ENCODE measurements at regions not wholly inside any gene's neighbourhood (a gene's known extent, or its start where the extent isn't known, plus 50 kb on each side); places are given as distances from the start of the nearest gene placed in this dataset.

DNA sequence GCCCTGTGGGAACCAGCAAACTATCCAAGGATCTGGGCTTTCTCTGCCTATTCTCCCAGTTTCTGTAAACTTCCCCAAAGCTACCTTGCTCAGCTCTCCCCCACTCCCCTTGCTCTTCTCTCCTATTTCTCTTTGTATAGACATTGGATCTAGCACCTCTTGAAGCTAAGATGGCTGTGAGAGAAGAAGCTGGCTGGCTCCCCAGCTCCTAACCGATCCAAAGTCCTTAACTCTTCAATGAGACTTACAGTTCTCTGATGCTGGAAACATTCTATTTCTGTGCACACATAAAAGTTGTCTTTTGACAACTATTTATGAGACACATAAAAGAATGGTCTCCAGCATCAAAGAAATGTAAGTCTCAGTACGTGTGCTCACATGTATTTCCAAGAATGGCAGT, 70.6 kb upstream of the C3orf80 start:
- Histone ChIP-seq H3K4me3 (ENCODE audit: low read length, poor library complexity, severe bottlenecking) (no peak overlapping the region), H3K9me2 (replicated peaks; ENCODE audit: low read depth, low read length) (no peaks in the 10 kb centered on the region), H3K9me3 (ENCODE audit: insufficient read depth, low read depth, low read length) (no peaks in the 10 kb centered on the region), H3K4me2 (ENCODE audit: low read depth, low read length, poor library complexity, severe bottlenecking) (no peak overlapping the region), H2AFZ (ENCODE audit: low read length) (no peak overlapping the region), H3K79me2 (ENCODE audit: insufficient read depth, low read length) (no peaks in the 10 kb centered on the region), H4K20me1 (ENCODE audit: insufficient read depth, low read length, poor library complexity, severe bottlenecking) (no peaks in the 10 kb centered on the region), H3K36me3 (ENCODE audit: insufficient read depth, low read length) (no peaks in the 10 kb centered on the region), H3K4me1 (ENCODE audit: insufficient read depth, low read length, poor library complexity, severe bottlenecking) (no peaks in the 10 kb centered on the region), H3K9ac (ENCODE audit: low read depth, low read length, poor library complexity, severe bottlenecking) (no peak overlapping the region), H3K27me3 (ENCODE audit: insufficient read depth, low read length, poor library complexity, severe bottlenecking) (no peaks in the 10 kb centered on the region), H3F3A (ENCODE audit: low read depth) (no peaks in the 10 kb centered on the region)
- no peak for TF ChIP-seq EZH2phosphoT487 (IDR thresholded peaks at IDR 0.05; ENCODE audit: borderline replicate concordance)
- TF ChIP-seq, protein P1, sequence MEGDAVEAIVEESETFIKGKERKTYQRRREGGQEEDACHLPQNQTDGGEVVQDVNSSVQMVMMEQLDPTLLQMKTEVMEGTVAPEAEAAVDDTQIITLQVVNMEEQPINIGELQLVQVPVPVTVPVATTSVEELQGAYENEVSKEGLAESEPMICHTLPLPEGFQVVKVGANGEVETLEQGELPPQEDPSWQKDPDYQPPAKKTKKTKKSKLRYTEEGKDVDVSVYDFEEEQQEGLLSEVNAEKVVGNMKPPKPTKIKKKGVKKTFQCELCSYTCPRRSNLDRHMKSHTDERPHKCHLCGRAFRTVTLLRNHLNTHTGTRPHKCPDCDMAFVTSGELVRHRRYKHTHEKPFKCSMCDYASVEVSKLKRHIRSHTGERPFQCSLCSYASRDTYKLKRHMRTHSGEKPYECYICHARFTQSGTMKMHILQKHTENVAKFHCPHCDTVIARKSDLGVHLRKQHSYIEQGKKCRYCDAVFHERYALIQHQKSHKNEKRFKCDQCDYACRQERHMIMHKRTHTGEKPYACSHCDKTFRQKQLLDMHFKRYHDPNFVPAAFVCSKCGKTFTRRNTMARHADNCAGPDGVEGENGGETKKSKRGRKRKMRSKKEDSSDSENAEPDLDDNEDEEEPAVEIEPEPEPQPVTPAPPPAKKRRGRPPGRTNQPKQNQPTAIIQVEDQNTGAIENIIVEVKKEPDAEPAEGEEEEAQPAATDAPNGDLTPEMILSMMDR (conservative IDR thresholded peaks at IDR 0.05; ENCODE audit: low read length): no peak

DNA sequence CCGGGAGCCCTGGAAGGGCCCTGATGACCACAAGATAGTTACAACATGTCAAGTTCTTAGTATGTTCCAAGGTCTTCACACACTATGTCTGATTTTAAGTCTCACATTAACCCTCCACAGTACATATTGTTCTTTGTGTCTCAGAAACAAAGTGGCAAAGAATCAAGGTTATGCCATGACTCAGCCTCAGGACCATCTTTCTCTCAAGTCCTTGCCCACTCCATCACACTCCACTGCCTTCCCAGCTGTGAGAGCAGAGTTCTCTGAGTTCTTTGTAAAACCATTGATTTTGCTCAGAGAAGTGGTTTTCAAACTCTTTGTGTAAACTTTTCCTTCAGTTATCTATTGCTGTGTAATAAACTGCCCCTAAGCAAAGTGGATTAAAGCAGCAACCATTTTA, 67.9 kb upstream of the C3orf80 start:
- no peak for TF ChIP-seq EZH2phosphoT487 (IDR thresholded peaks at IDR 0.05; ENCODE audit: borderline replicate concordance)
- TF ChIP-seq, protein P1 (conservative IDR thresholded peaks at IDR 0.05; ENCODE audit: low read length): no peak
- no peaks in the 10 kb centered on the region for H3K79me2 ChIP-seq (ENCODE audit: insufficient read depth, low read length)
- no peaks in the 10 kb centered on the region for H3K4me1 ChIP-seq (ENCODE audit: insufficient read depth, low read length, poor library complexity, severe bottlenecking)
- no peaks in the 10 kb centered on the region for H4K20me1 ChIP-seq (ENCODE audit: insufficient read depth, low read length, poor library complexity, severe bottlenecking)
- H3K9me2 ChIP-seq (replicated peaks; ENCODE audit: low read depth, low read length): no peaks in the 10 kb centered on the region
- no peak overlapping the region for H2AFZ ChIP-seq (ENCODE audit: low read length)
- no peaks in the 10 kb centered on the region for H3K36me3 ChIP-seq (ENCODE audit: insufficient read depth, low read length)
- no peak overlapping the region for H3K4me3 ChIP-seq (ENCODE audit: low read length, poor library complexity, severe bottlenecking)
- no peaks in the 10 kb centered on the region for H3F3A ChIP-seq (ENCODE audit: low read depth)
- H3K27me3 ChIP-seq (ENCODE audit: insufficient read depth, low read length, poor library complexity, severe bottlenecking): no peaks in the 10 kb centered on the region
- no peak overlapping the region for H3K9ac ChIP-seq (ENCODE audit: low read depth, low read length, poor library complexity, severe bottlenecking)
- no peaks in the 10 kb centered on the region for H3K9me3 ChIP-seq (ENCODE audit: insufficient read depth, low read depth, low read length)
- no peak overlapping the region for H3K4me2 ChIP-seq (ENCODE audit: low read depth, low read length, poor library complexity, severe bottlenecking)

DNA sequence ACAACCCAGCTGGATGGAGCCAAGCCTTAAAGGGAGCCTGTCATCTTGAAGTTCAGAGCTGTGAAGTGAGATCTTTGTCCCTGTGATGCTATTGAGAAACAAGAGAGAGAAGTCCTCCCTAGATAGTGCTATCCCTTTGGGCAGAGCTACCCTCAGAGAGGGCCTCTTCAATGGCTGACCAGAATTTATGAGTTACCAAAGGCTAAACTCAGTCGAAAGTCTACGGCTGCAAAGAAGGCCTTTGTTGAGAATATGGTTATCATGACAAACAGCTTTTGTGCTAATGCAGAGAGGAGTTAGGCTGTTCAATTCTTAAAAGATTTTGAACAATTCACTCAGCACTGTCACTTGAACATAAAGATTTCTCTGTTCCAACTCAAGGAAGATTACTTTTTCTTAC, 65.9 kb upstream of the C3orf80 start:
- Histone ChIP-seq H3K4me2 (ENCODE audit: low read depth, low read length, poor library complexity, severe bottlenecking) (no peak overlapping the region), H4K20me1 (ENCODE audit: insufficient read depth, low read length, poor library complexity, severe bottlenecking) (no peaks in the 10 kb centered on the region), H3K4me3 (ENCODE audit: low read length, poor library complexity, severe bottlenecking) (no peak overlapping the region), H3K36me3 (ENCODE audit: insufficient read depth, low read length) (no peaks in the 10 kb centered on the region), H3K9me3 (ENCODE audit: insufficient read depth, low read depth, low read length) (no peaks in the 10 kb centered on the region), H3F3A (ENCODE audit: low read depth) (no peaks in the 10 kb centered on the region), H3K4me1 (ENCODE audit: insufficient read depth, low read length, poor library complexity, severe bottlenecking) (no peaks in the 10 kb centered on the region), H2AFZ (ENCODE audit: low read length) (no peak overlapping the region), H3K9me2 (replicated peaks; ENCODE audit: low read depth, low read length) (no peaks in the 10 kb centered on the region), H3K27me3 (ENCODE audit: insufficient read depth, low read length, poor library complexity, severe bottlenecking) (no peaks in the 10 kb centered on the region), H3K79me2 (ENCODE audit: insufficient read depth, low read length) (no peaks in the 10 kb centered on the region), H3K9ac (ENCODE audit: low read depth, low read length, poor library complexity, severe bottlenecking) (no peak overlapping the region)
- TF ChIP-seq, protein P1 (conservative IDR thresholded peaks at IDR 0.05; ENCODE audit: low read length): no peak
- TF ChIP-seq EZH2phosphoT487 (IDR thresholded peaks at IDR 0.05; ENCODE audit: borderline replicate concordance): no peak

All from Loucy (cell line).